ENCODE measurements at regions not wholly inside any gene's neighbourhood (a gene's known extent, or its start where the extent isn't known, plus 50 kb on each side); places are given as distances from the start of the nearest gene placed in this dataset.
"Not testable (repeated sequence)": the region's sequence is repeated elsewhere in the genome, so short reads cannot be mapped to it uniquely, and the experiment has no call there.

DNA sequence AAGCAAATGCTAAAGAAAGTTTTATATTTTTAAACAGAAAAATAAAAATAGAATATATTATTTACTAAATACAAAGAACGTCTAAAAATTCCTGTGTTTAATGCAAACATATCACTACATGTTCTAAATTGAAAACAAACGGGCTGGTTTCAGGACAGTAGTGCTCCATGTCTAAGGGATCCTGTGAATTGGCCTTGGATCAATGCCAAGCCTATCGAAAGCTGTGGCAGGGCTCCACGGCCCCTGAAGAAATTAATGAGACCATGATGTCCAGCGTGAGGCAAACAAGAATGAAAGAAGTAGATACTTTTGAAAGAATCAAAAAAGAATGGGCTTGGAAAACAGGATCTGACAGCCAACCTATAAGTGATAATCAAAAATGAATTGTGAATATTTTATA lies 283.4 kb upstream of the RAI14 start:
- DNase-seq (ENCODE audit: low spot score); in situ Hi-C loops (cut with MboI; ENCODE audit: low pct_unique_long_range_greater_than_20kb, low sequenced_read_pairs, unreplicated experiment): not testable (repeated sequence)

DNA sequence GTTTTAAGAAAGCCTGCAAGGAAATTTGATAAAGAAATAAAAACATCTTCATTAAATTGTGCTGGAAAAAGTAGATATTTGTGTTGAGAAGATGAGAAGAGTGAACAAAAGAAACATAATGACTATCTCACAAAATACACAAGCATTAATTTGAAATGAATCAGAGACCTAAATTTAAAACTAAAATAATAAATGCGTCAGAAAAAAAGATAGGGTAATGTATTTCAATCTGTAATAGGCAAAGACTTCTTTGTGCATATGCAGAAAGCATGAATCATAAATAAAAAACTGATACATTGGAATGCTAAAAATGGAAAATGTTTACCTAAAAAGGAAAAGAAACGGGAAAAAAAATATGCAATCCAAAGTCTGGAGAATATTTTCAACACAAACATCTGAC lies 278.5 kb upstream of the RAI14 start:
- DNase-seq (ENCODE audit: low spot score); in situ Hi-C loops (cut with MboI; ENCODE audit: low pct_unique_long_range_greater_than_20kb, low sequenced_read_pairs, unreplicated experiment): not testable (repeated sequence)

DNA sequence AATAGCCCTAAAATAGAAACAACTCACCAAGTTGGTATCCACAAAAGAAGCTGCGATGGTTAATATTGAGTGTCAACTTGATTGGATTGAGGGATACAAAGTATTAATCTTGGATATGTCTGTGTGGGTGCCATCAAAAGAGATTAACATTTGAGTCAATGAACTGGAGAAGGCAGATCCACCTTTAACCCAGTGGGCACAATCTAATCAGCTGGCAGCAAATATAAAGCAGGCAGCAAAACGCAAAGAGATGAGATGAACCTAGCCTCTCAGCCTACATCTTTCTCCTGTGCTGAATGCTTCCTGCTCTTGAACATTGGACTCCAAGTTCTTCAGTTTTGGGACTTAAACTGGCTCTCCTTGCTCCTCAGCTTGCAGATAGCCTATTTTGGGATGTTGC lies 277.6 kb upstream of the RAI14 start:
- in situ Hi-C loops (cut with MboI; ENCODE audit: low pct_unique_long_range_greater_than_20kb, low sequenced_read_pairs, unreplicated experiment); DNase-seq (ENCODE audit: low spot score): not testable (repeated sequence)

- DNase-seq (ENCODE audit: low spot score); in situ Hi-C loops (cut with MboI; ENCODE audit: low pct_unique_long_range_greater_than_20kb, low sequenced_read_pairs, unreplicated experiment): not testable (repeated sequence)
These were observed 267.4 kb upstream of the RAI14 start for GRCh38 chr5:34388754-34389153.

DNA sequence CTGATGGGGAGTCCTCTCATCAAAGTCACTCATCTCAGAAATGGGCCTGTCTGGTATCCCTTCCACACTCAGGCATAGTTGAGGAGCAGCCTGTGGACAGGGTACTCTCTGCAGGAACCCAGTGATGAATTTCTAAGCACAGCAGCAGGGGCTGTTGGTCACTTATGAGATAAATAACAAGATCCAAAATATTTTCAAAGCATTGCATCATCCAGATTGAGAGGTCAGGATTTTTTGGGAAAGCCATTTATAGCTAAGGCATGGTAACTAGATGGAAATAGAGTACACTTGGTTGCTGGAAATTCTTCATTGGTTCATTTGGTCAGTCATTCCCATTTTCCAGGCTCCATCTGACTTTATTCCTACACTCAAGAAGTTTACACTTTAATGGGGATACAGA lies 246.8 kb upstream of the RAI14 start:
- in situ Hi-C loops (cut with MboI; ENCODE audit: low pct_unique_long_range_greater_than_20kb, low sequenced_read_pairs, unreplicated experiment): no loop called here
- TF ChIP-seq, protein P1, sequence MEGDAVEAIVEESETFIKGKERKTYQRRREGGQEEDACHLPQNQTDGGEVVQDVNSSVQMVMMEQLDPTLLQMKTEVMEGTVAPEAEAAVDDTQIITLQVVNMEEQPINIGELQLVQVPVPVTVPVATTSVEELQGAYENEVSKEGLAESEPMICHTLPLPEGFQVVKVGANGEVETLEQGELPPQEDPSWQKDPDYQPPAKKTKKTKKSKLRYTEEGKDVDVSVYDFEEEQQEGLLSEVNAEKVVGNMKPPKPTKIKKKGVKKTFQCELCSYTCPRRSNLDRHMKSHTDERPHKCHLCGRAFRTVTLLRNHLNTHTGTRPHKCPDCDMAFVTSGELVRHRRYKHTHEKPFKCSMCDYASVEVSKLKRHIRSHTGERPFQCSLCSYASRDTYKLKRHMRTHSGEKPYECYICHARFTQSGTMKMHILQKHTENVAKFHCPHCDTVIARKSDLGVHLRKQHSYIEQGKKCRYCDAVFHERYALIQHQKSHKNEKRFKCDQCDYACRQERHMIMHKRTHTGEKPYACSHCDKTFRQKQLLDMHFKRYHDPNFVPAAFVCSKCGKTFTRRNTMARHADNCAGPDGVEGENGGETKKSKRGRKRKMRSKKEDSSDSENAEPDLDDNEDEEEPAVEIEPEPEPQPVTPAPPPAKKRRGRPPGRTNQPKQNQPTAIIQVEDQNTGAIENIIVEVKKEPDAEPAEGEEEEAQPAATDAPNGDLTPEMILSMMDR (IDR thresholded peaks at IDR 0.05; ENCODE audit: extremely low read depth, insufficient read depth, missing control alignments): no peak
- no peak for DNase-seq (ENCODE audit: low spot score)

DNA sequence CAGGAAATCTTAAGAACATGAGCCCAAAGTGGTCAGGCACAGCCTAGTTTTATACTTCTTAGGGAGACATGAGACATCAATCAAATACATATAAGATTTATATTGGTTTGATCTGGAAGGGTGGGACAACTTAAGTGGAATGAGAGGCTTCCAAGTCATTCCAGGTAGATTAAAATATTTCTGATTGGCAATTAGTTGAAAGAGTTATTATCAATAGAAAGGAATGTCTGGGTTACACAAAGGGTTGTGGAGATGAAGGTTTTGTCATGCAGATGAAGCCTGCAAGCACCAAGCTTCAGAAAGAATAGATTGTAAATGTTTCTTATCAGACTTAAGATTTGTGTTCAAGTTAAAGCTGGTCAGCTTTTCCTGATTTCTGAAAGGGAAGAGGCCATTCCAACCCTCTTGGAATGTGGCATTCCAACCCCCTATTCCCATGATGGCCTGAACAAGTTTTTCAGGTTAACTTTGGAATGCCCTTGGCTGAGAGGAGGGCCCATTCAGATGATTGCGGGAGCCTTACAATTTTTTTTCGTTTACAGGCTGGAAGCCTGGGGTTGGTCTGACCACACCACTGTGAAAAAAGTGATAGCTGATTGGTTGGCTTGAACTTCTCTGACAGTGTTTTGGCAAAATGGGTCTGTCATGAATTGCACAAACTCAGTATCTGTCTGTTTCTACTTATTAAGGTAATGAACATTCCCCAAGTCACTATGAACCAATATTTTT lies 245.6 kb upstream of the RAI14 start:
- no peak for DNase-seq (ENCODE audit: low spot score)
- TF ChIP-seq, protein P1 (IDR thresholded peaks at IDR 0.05; ENCODE audit: extremely low read depth, insufficient read depth, missing control alignments): no peak
- in situ Hi-C loops (cut with MboI; ENCODE audit: low pct_unique_long_range_greater_than_20kb, low sequenced_read_pairs, unreplicated experiment): no loop called here

DNA sequence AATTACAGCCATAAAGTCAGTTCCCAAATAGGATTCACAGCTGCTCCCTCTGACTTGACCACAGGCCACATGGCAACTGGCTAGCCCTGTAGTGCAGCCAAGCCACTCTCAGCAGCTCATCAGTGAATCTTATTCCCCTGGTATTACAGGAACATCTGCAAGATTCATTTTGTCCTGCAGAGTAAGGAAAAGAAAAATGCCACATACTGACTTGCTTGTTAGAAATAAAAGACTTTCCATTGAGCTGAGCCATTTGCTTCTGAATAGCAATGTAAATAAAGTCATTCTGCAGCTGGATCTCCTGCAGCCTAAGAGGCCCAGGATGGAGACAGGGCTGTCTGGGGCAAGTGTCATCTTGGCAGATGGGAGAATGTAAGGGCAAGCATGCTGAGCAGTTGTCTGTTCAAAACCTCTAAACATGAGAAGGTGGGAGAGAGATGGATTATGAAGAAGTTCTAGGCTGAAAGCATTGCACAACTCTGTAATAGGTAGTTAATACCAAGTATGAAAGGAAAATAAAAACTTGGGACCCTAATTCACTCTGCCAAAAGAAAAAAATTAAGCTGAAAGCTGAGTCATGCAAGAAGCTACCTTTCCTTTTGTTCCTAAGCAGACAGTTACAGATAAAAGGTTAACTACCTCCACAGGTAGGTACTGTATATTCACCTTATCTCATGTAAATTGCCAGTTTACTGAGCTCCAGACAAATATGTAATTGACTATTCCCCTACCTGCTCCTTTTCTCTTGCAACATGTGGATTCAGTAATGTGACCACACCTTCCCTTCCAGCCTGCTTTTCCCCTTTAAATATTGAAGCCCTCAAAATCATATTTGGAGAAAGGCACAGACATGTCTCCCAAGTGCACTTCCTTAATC lies 244.4 kb upstream of the RAI14 start:
- DNase-seq (ENCODE audit: low spot score): no peak
- TF ChIP-seq, protein P1 (IDR thresholded peaks at IDR 0.05; ENCODE audit: extremely low read depth, insufficient read depth, missing control alignments): no peak
- in situ Hi-C loops (cut with MboI; ENCODE audit: low pct_unique_long_range_greater_than_20kb, low sequenced_read_pairs, unreplicated experiment): no loop called here

- in situ Hi-C loops (cut with MboI; ENCODE audit: low pct_unique_long_range_greater_than_20kb, low sequenced_read_pairs, unreplicated experiment): no loop called here
- TF ChIP-seq, protein P1 (IDR thresholded peaks at IDR 0.05; ENCODE audit: extremely low read depth, insufficient read depth, missing control alignments): no peak
- DNase-seq (ENCODE audit: low spot score): no peak
These were observed 243.4 kb upstream of the RAI14 start for GRCh38 chr5:34412736-34413135.
